ENCODE measurements at regions not wholly inside any gene's neighbourhood (a gene's known extent, or its start where the extent isn't known, plus 50 kb on each side); places are given as distances from the start of the nearest gene placed in this dataset.

DNA sequence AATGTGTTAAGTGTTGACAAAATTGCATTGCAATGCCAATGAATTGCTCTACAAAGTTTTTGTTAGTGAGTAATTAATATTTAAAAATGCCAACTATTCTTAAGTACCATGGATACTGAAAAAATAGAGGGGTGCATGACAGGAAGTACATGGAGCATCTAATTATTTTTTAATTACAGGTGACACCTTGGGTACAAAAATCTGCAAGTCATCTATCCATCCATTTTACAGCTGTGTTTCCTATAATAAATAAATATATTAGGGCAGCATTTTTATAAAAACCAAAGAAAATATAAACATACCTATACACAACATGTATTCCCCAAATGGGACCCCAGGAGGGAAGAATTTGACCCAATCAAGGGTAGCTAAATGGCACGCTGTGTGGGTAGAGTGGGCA lies 304.6 kb downstream of the XPNPEP1 start:
- TF ChIP-seq EZH2 (IDR thresholded peaks at IDR 0.05; ENCODE audit: low read depth) = no peak
- TF ChIP-seq, protein P1, sequence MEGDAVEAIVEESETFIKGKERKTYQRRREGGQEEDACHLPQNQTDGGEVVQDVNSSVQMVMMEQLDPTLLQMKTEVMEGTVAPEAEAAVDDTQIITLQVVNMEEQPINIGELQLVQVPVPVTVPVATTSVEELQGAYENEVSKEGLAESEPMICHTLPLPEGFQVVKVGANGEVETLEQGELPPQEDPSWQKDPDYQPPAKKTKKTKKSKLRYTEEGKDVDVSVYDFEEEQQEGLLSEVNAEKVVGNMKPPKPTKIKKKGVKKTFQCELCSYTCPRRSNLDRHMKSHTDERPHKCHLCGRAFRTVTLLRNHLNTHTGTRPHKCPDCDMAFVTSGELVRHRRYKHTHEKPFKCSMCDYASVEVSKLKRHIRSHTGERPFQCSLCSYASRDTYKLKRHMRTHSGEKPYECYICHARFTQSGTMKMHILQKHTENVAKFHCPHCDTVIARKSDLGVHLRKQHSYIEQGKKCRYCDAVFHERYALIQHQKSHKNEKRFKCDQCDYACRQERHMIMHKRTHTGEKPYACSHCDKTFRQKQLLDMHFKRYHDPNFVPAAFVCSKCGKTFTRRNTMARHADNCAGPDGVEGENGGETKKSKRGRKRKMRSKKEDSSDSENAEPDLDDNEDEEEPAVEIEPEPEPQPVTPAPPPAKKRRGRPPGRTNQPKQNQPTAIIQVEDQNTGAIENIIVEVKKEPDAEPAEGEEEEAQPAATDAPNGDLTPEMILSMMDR (conservative IDR thresholded peaks at IDR 0.05) = no peak

Measured in PC-9 (cell line).